ENCODE measurements at regions not wholly inside any gene's neighbourhood (a gene's known extent, or its start where the extent isn't known, plus 50 kb on each side); places are given as distances from the start of the nearest gene placed in this dataset.
"Not testable (repeated sequence)": the region's sequence is repeated elsewhere in the genome, so short reads cannot be mapped to it uniquely, and the experiment has no call there.

- Histone ChIP-seq H3K27ac (ENCODE audit: low read depth in 2 of 2, low read length in 1 of 2) (no peak overlapping the region), H3K4me3 (ENCODE audit: low read depth in 1 of 2, low read length in 2 of 2) (no peak overlapping the region), H3K9me3 (ENCODE audit: control insufficient read depth in 2 of 2, insufficient read depth in 1 of 2, low read depth in 1 of 2, low read length in 1 of 2) (peaks cover 2% of the 10 kb centered on the region in 2 donors), H3K4me1 (ENCODE audit: control insufficient read depth in 2 of 2, insufficient read depth in 2 of 2, low read length in 1 of 2) (no peaks in the 10 kb centered on the region), H3K27me3 (ENCODE audit: control insufficient read depth in 1 of 2, insufficient read depth in 2 of 2, low read length in 2 of 2) (no peaks in the 10 kb centered on the region), H3K36me3 (ENCODE audit: control insufficient read depth in 2 of 2, insufficient read depth in 2 of 2, low read length in 1 of 2) (no peaks in the 10 kb centered on the region)
- WGBS, 2 donors = 87 to 89% methylated on average over 7 of the region's 7 CpGs
Observed at GRCh38 chr15:26048669-26049068, 185.5 kb upstream of the ATP10A start.

GRCh38 chr15:26045516-26045915, 182.4 kb upstream of the ATP10A start:
- Histone ChIP-seq H3K4me3 (ENCODE audit: low read depth in 1 of 2, low read length in 2 of 2) (no peak overlapping the region), H3K9me3 (ENCODE audit: control insufficient read depth in 2 of 2, insufficient read depth in 1 of 2, low read depth in 1 of 2, low read length in 1 of 2) (peaks cover 2% of the 10 kb centered on the region in 2 donors), H3K27me3 (ENCODE audit: control insufficient read depth in 1 of 2, insufficient read depth in 2 of 2, low read length in 2 of 2) (no peaks in the 10 kb centered on the region), H3K4me1 (ENCODE audit: control insufficient read depth in 2 of 2, insufficient read depth in 2 of 2, low read length in 1 of 2) (no peaks in the 10 kb centered on the region), H3K36me3 (ENCODE audit: control insufficient read depth in 2 of 2, insufficient read depth in 2 of 2, low read length in 1 of 2) (no peaks in the 10 kb centered on the region), H3K27ac (ENCODE audit: low read depth in 2 of 2, low read length in 1 of 2) (no peak overlapping the region)
- WGBS, 2 donors = 87 to 94% methylated on average over 2 of the region's 2 CpGs

- Histone ChIP-seq H3K4me1 (ENCODE audit: control insufficient read depth in 2 of 2, insufficient read depth in 2 of 2, low read length in 1 of 2) (no peaks in the 10 kb centered on the region), H3K27me3 (ENCODE audit: control insufficient read depth in 1 of 2, insufficient read depth in 2 of 2, low read length in 2 of 2) (no peaks in the 10 kb centered on the region), H3K27ac (ENCODE audit: low read depth in 2 of 2, low read length in 1 of 2) (no peak overlapping the region), H3K9me3 (ENCODE audit: control insufficient read depth in 2 of 2, insufficient read depth in 1 of 2, low read depth in 1 of 2, low read length in 1 of 2) (peaks cover 2% of the 10 kb centered on the region in 2 donors), H3K36me3 (ENCODE audit: control insufficient read depth in 2 of 2, insufficient read depth in 2 of 2, low read length in 1 of 2) (no peaks in the 10 kb centered on the region), H3K4me3 (ENCODE audit: low read depth in 1 of 2, low read length in 2 of 2) (no peak overlapping the region)
- WGBS, 2 donors = 40 to 42% methylated on average over 2 of the region's 2 CpGs
Observed at GRCh38 chr15:26043018-26043417, 179.9 kb upstream of the ATP10A start.

GRCh38 chr15:26038693-26039092, 175.6 kb upstream of the ATP10A start:
- H3K27ac ChIP-seq (ENCODE audit: low read depth in 2 of 2, low read length in 1 of 2) = no peak overlapping the region
- no peaks in the 10 kb centered on the region for H3K36me3 ChIP-seq (ENCODE audit: control insufficient read depth in 2 of 2, insufficient read depth in 2 of 2, low read length in 1 of 2)
- no peaks in the 10 kb centered on the region for H3K27me3 ChIP-seq (ENCODE audit: control insufficient read depth in 1 of 2, insufficient read depth in 2 of 2, low read length in 2 of 2)
- no peaks in the 10 kb centered on the region for H3K9me3 ChIP-seq (ENCODE audit: control insufficient read depth in 2 of 2, insufficient read depth in 1 of 2, low read depth in 1 of 2, low read length in 1 of 2)
- H3K4me3 ChIP-seq (ENCODE audit: low read depth in 1 of 2, low read length in 2 of 2) = no peak overlapping the region
- no peaks in the 10 kb centered on the region for H3K4me1 ChIP-seq (ENCODE audit: control insufficient read depth in 2 of 2, insufficient read depth in 2 of 2, low read length in 1 of 2)
- 67 to 69% methylated on average over 6 of the region's 6 CpGs for WGBS, 2 donors

- no peak overlapping the region for H3K27ac ChIP-seq (ENCODE audit: low read depth in 2 of 2, low read length in 1 of 2)
- H3K4me1 ChIP-seq (ENCODE audit: control insufficient read depth in 2 of 2, insufficient read depth in 2 of 2, low read length in 1 of 2) = no peaks in the 10 kb centered on the region
- H3K4me3 ChIP-seq (ENCODE audit: low read depth in 1 of 2, low read length in 2 of 2) = no peak overlapping the region
- H3K9me3 ChIP-seq (ENCODE audit: control insufficient read depth in 2 of 2, insufficient read depth in 1 of 2, low read depth in 1 of 2, low read length in 1 of 2) = no peaks in the 10 kb centered on the region
- H3K27me3 ChIP-seq (ENCODE audit: control insufficient read depth in 1 of 2, insufficient read depth in 2 of 2, low read length in 2 of 2) = no peaks in the 10 kb centered on the region
- WGBS, 2 donors = 26 to 38% methylated on average over 1 of the region's 1 CpG
- H3K36me3 ChIP-seq (ENCODE audit: control insufficient read depth in 2 of 2, insufficient read depth in 2 of 2, low read length in 1 of 2) = no peaks in the 10 kb centered on the region
Observed at GRCh38 chr15:26037369-26037768, 174.2 kb upstream of the ATP10A start.

GRCh38 chr15:26033493-26033892, 170.4 kb upstream of the ATP10A start:
- Histone ChIP-seq H3K27me3 (ENCODE audit: control insufficient read depth in 1 of 2, insufficient read depth in 2 of 2, low read length in 2 of 2) (no peaks in the 10 kb centered on the region), H3K36me3 (ENCODE audit: control insufficient read depth in 2 of 2, insufficient read depth in 2 of 2, low read length in 1 of 2) (no peaks in the 10 kb centered on the region), H3K9me3 (ENCODE audit: control insufficient read depth in 2 of 2, insufficient read depth in 1 of 2, low read depth in 1 of 2, low read length in 1 of 2) (no peaks in the 10 kb centered on the region), H3K4me1 (ENCODE audit: control insufficient read depth in 2 of 2, insufficient read depth in 2 of 2, low read length in 1 of 2) (no peaks in the 10 kb centered on the region), H3K27ac (ENCODE audit: low read depth in 2 of 2, low read length in 1 of 2) (no peak overlapping the region), H3K4me3 (ENCODE audit: low read depth in 1 of 2, low read length in 2 of 2) (no peak overlapping the region)
- WGBS, 2 donors = 66 to 74% methylated on average over 2 of the region's 2 CpGs

GRCh38 chr15:26032162-26032846, 169.2 kb upstream of the ATP10A start:
- H3K27ac ChIP-seq (ENCODE audit: low read depth in 2 of 2, low read length in 1 of 2) = no peak overlapping the region
- no peaks in the 10 kb centered on the region for H3K36me3 ChIP-seq (ENCODE audit: control insufficient read depth in 2 of 2, insufficient read depth in 2 of 2, low read length in 1 of 2)
- no peaks in the 10 kb centered on the region for H3K4me1 ChIP-seq (ENCODE audit: control insufficient read depth in 2 of 2, insufficient read depth in 2 of 2, low read length in 1 of 2)
- H3K4me3 ChIP-seq (ENCODE audit: low read depth in 1 of 2, low read length in 2 of 2) = no peak overlapping the region
- no peaks in the 10 kb centered on the region for H3K27me3 ChIP-seq (ENCODE audit: control insufficient read depth in 1 of 2, insufficient read depth in 2 of 2, low read length in 2 of 2)
- H3K9me3 ChIP-seq (ENCODE audit: control insufficient read depth in 2 of 2, insufficient read depth in 1 of 2, low read depth in 1 of 2, low read length in 1 of 2) = no peaks in the 10 kb centered on the region
- WGBS, 2 donors = 76 to 85% methylated on average over 9 of the region's 9 CpGs

- not testable (repeated sequence) for H3K9me3 ChIP-seq (ENCODE audit: control insufficient read depth in 2 of 2, insufficient read depth in 1 of 2, low read depth in 1 of 2, low read length in 1 of 2); H3K27me3 ChIP-seq (ENCODE audit: control insufficient read depth in 1 of 2, insufficient read depth in 2 of 2, low read length in 2 of 2); H3K4me3 ChIP-seq (ENCODE audit: low read depth in 1 of 2, low read length in 2 of 2); H3K36me3 ChIP-seq (ENCODE audit: control insufficient read depth in 2 of 2, insufficient read depth in 2 of 2, low read length in 1 of 2); H3K27ac ChIP-seq (ENCODE audit: low read depth in 2 of 2, low read length in 1 of 2); H3K4me1 ChIP-seq (ENCODE audit: control insufficient read depth in 2 of 2, insufficient read depth in 2 of 2, low read length in 1 of 2)
- WGBS, 2 donors = 80 to 88% methylated on average over 7 of the region's 7 CpGs
Observed at GRCh38 chr15:26029586-26029985, 166.5 kb upstream of the ATP10A start.

GRCh38 chr15:26029146-26029545, 166.0 kb upstream of the ATP10A start:
- Histone ChIP-seq H3K4me1 (ENCODE audit: control insufficient read depth in 2 of 2, insufficient read depth in 2 of 2, low read length in 1 of 2) (no peaks in the 10 kb centered on the region), H3K27me3 (ENCODE audit: control insufficient read depth in 1 of 2, insufficient read depth in 2 of 2, low read length in 2 of 2) (no peaks in the 10 kb centered on the region), H3K9me3 (ENCODE audit: control insufficient read depth in 2 of 2, insufficient read depth in 1 of 2, low read depth in 1 of 2, low read length in 1 of 2) (no peaks in the 10 kb centered on the region), H3K4me3 (ENCODE audit: low read depth in 1 of 2, low read length in 2 of 2) (no peak overlapping the region), H3K36me3 (ENCODE audit: control insufficient read depth in 2 of 2, insufficient read depth in 2 of 2, low read length in 1 of 2) (no peaks in the 10 kb centered on the region), H3K27ac (ENCODE audit: low read depth in 2 of 2, low read length in 1 of 2) (no peak overlapping the region)
- WGBS, 2 donors = 78 to 81% methylated on average over 6 of the region's 6 CpGs

- no peak overlapping the region for H3K4me3 ChIP-seq (ENCODE audit: low read depth in 1 of 2, low read length in 2 of 2)
- H3K4me1 ChIP-seq (ENCODE audit: control insufficient read depth in 2 of 2, insufficient read depth in 2 of 2, low read length in 1 of 2) = no peaks in the 10 kb centered on the region
- no peaks in the 10 kb centered on the region for H3K27me3 ChIP-seq (ENCODE audit: control insufficient read depth in 1 of 2, insufficient read depth in 2 of 2, low read length in 2 of 2)
- H3K27ac ChIP-seq (ENCODE audit: low read depth in 2 of 2, low read length in 1 of 2) = no peak overlapping the region
- H3K9me3 ChIP-seq (ENCODE audit: control insufficient read depth in 2 of 2, insufficient read depth in 1 of 2, low read depth in 1 of 2, low read length in 1 of 2) = no peaks in the 10 kb centered on the region
- no peaks in the 10 kb centered on the region for H3K36me3 ChIP-seq (ENCODE audit: control insufficient read depth in 2 of 2, insufficient read depth in 2 of 2, low read length in 1 of 2)
- WGBS, 2 donors = 59 to 65% methylated on average over 13 of the region's 13 CpGs
Observed at GRCh38 chr15:26028086-26028740, 165.1 kb upstream of the ATP10A start.
